ENCODE measurements at regions not wholly inside any gene's neighbourhood (a gene's known extent, or its start where the extent isn't known, plus 50 kb on each side); places are given as distances from the start of the nearest gene placed in this dataset.

- Mint-ChIP-seq H3K27ac (no peak overlapping the region), H3K4me1 (no peaks in the 10 kb centered on the region), H3K36me3 (no peaks in the 10 kb centered on the region), H3K27me3 (peaks cover 3% of the 10 kb centered on the region), H3K4me3 (no peak overlapping the region), H3K9me3 (no peaks in the 10 kb centered on the region)
- DNase-seq, result no peak
Measured at GRCh38 chr13:21833921-21834320, 163.0 kb downstream of the FGF9 start.

- no peak for DNase-seq
- H3K27me3 Mint-ChIP-seq, result peaks cover 3% of the 10 kb centered on the region
- H3K4me3 Mint-ChIP-seq, result no peak overlapping the region
- H3K36me3 Mint-ChIP-seq, result no peaks in the 10 kb centered on the region
- H3K4me1 Mint-ChIP-seq, result no peaks in the 10 kb centered on the region
- no peaks in the 10 kb centered on the region for H3K9me3 Mint-ChIP-seq
- H3K27ac Mint-ChIP-seq, result no peak overlapping the region
Measured at GRCh38 chr13:21834521-21834920, 163.6 kb downstream of the FGF9 start.

- no peaks in the 10 kb centered on the region for H3K4me1 Mint-ChIP-seq
- H3K9me3 Mint-ChIP-seq, result no peaks in the 10 kb centered on the region
- H3K4me3 Mint-ChIP-seq, result no peak overlapping the region
Measured at GRCh38 chr13:21837288-21837687, 166.4 kb downstream of the FGF9 start.

GRCh38 chr13:21837841-21838551, 167.1 kb downstream of the FGF9 start:
- H3K4me3 Mint-ChIP-seq, result no peak overlapping the region
- no peaks in the 10 kb centered on the region for H3K9me3 Mint-ChIP-seq
- no peaks in the 10 kb centered on the region for H3K4me1 Mint-ChIP-seq
- no peaks in the 10 kb centered on the region for H3K36me3 Mint-ChIP-seq
- no peak overlapping the region for H3K27ac Mint-ChIP-seq
- peaks cover 3% of the 10 kb centered on the region for H3K27me3 Mint-ChIP-seq
- DNase-seq, result no peak

More at GRCh38 chr13:21837288-21837687, 166.4 kb downstream of the FGF9 start:
- Mint-ChIP-seq H3K36me3 (no peaks in the 10 kb centered on the region), H3K27ac (no peak overlapping the region), H3K27me3 (peaks cover 3% of the 10 kb centered on the region)
- DNase-seq, result no peak

GRCh38 chr13:21846605-21847004, 175.7 kb downstream of the FGF9 start:
- Mint-ChIP-seq H3K4me3 (no peak overlapping the region), H3K9me3 (no peaks in the 10 kb centered on the region), H3K27me3 (no peaks in the 10 kb centered on the region), H3K27ac (no peak overlapping the region), H3K36me3 (no peaks in the 10 kb centered on the region), H3K4me1 (no peaks in the 10 kb centered on the region)
- no peak for DNase-seq

GRCh38 chr13:21849323-21849722, 178.4 kb downstream of the FGF9 start:
- no peak overlapping the region for H3K4me3 Mint-ChIP-seq
- DNase-seq, result peak; percentile 5
- no peaks in the 10 kb centered on the region for H3K36me3 Mint-ChIP-seq

GRCh38 chr13:21850013-21851006, 179.4 kb downstream of the FGF9 start:
- Mint-ChIP-seq H3K27ac (no peak overlapping the region), H3K36me3 (no peaks in the 10 kb centered on the region), H3K4me3 (no peak overlapping the region), H3K4me1 (no peaks in the 10 kb centered on the region), H3K9me3 (no peaks in the 10 kb centered on the region), H3K27me3 (no peaks in the 10 kb centered on the region)
- no peak for DNase-seq

More at GRCh38 chr13:21849323-21849722, 178.4 kb downstream of the FGF9 start:
- Mint-ChIP-seq H3K4me1 (no peaks in the 10 kb centered on the region), H3K27me3 (no peaks in the 10 kb centered on the region), H3K27ac (no peak overlapping the region), H3K9me3 (no peaks in the 10 kb centered on the region)

GRCh38 chr13:21852043-21852442, 181.2 kb downstream of the FGF9 start:
- no peaks in the 10 kb centered on the region for H3K27me3 Mint-ChIP-seq
- no peaks in the 10 kb centered on the region for H3K9me3 Mint-ChIP-seq
- H3K4me1 Mint-ChIP-seq, result no peaks in the 10 kb centered on the region
- no peaks in the 10 kb centered on the region for H3K36me3 Mint-ChIP-seq
- H3K27ac Mint-ChIP-seq, result no peak overlapping the region
- no peak overlapping the region for H3K4me3 Mint-ChIP-seq
- no peak for DNase-seq

GRCh38 chr13:21853779-21854178, 182.9 kb downstream of the FGF9 start:
- DNase-seq, result no peak
- no peaks in the 10 kb centered on the region for H3K4me1 Mint-ChIP-seq
- no peak overlapping the region for H3K4me3 Mint-ChIP-seq
- no peaks in the 10 kb centered on the region for H3K9me3 Mint-ChIP-seq
- H3K27me3 Mint-ChIP-seq, result no peaks in the 10 kb centered on the region
- no peaks in the 10 kb centered on the region for H3K36me3 Mint-ChIP-seq
- H3K27ac Mint-ChIP-seq, result no peak overlapping the region

- no peak for DNase-seq
- Mint-ChIP-seq H3K27ac (no peak overlapping the region), H3K27me3 (no peaks in the 10 kb centered on the region), H3K4me1 (no peaks in the 10 kb centered on the region), H3K9me3 (peaks cover 9% of the 10 kb centered on the region), H3K36me3 (peaks cover 2% of the 10 kb centered on the region), H3K4me3 (no peak overlapping the region)
Measured at GRCh38 chr13:21868823-21869222, 197.9 kb downstream of the FGF9 start.

GRCh38 chr13:21871382-21871781, 200.5 kb downstream of the FGF9 start:
- H3K27ac Mint-ChIP-seq, result no peak overlapping the region
- H3K27me3 Mint-ChIP-seq, result no peaks in the 10 kb centered on the region
- no peak for DNase-seq
- no peak overlapping the region for H3K4me3 Mint-ChIP-seq
- H3K4me1 Mint-ChIP-seq, result no peaks in the 10 kb centered on the region
- peaks cover 2% of the 10 kb centered on the region for H3K36me3 Mint-ChIP-seq
- peaks cover under 1% of the 10 kb centered on the region for H3K9me3 Mint-ChIP-seq

- no peak overlapping the region for H3K4me3 Mint-ChIP-seq
- peaks cover 2% of the 10 kb centered on the region for H3K36me3 Mint-ChIP-seq
- H3K27me3 Mint-ChIP-seq, result no peaks in the 10 kb centered on the region
- H3K9me3 Mint-ChIP-seq, result no peaks in the 10 kb centered on the region
- no peaks in the 10 kb centered on the region for H3K4me1 Mint-ChIP-seq
- DNase-seq, result no peak
- no peak overlapping the region for H3K27ac Mint-ChIP-seq
Measured at GRCh38 chr13:21871919-21872318, 201.0 kb downstream of the FGF9 start.

- Mint-ChIP-seq H3K27me3 (no peaks in the 10 kb centered on the region), H3K9me3 (no peaks in the 10 kb centered on the region), H3K4me1 (no peaks in the 10 kb centered on the region), H3K27ac (no peak overlapping the region), H3K36me3 (peaks cover 2% of the 10 kb centered on the region), H3K4me3 (no peak overlapping the region)
- DNase-seq, result no peak
Measured at GRCh38 chr13:21872795-21873194, 201.9 kb downstream of the FGF9 start.

GRCh38 chr13:21875116-21875515, 204.2 kb downstream of the FGF9 start:
- Mint-ChIP-seq H3K9me3 (no peaks in the 10 kb centered on the region), H3K4me1 (no peaks in the 10 kb centered on the region), H3K27ac (no peak overlapping the region), H3K27me3 (peaks cover under 1% of the 10 kb centered on the region), H3K4me3 (no peak overlapping the region), H3K36me3 (peaks cover 1% of the 10 kb centered on the region)
- no peak for DNase-seq

- Mint-ChIP-seq H3K9me3 (no peaks in the 10 kb centered on the region), H3K27ac (no peak overlapping the region), H3K27me3 (peaks cover 7% of the 10 kb centered on the region), H3K36me3 (no peaks in the 10 kb centered on the region), H3K4me3 (no peak overlapping the region), H3K4me1 (no peaks in the 10 kb centered on the region)
- no peak for DNase-seq
Measured at GRCh38 chr13:21879263-21879914, 208.5 kb downstream of the FGF9 start.

All from activated naive CD8-positive, alpha-beta T cell treated with anti-CD3 and anti-CD28 coated beads for 36 hours (primary cell).